Activated B cell treated with CpG ODN at 0.5 μM for 24 hours (primary cell): ENCODE measurements at regions not wholly inside any gene's neighbourhood (a gene's known extent, or its start where the extent isn't known, plus 50 kb on each side); places are given as distances from the start of the nearest gene placed in this dataset.

ENCODE experiments used
- ATAC-seq: fragments of 200-7000 bp; cut with Tn5 transposase; one replicate; pipeline ENCODE4 v1.10.0; 2021; ENCODE audit warnings: low read depth, mild to moderate bottlenecking, moderate library complexity
- CTCF ChIA-PET: fragments of 350-600 bp; sonication (Branson Sonifier 250); formaldehyde crosslinking; loops from one replicate; lab custom pipeline; 2021; ENCODE audit warnings: antibody characterized with exemption; lab: Charles Lee
- POLR2A ChIA-PET: fragments of 350-600 bp; sonication (Branson Sonifier 250); formaldehyde crosslinking; loops from one replicate; lab custom pipeline; 2021; ENCODE audit warnings: antibody characterized with exemption; lab: Charles Lee
- DNase-seq: peaks from one replicate; pipeline ENCODE4 v3.0.0; 2022
- H3K27ac Mint-ChIP-seq: one replicate; pipeline ENCODE4 v1.8.0; 2020; ENCODE audit warnings: mixed read lengths
- H3K27me3 Mint-ChIP-seq: one replicate; pipeline ENCODE4 v1.8.0; 2021; ENCODE audit warnings: mixed read lengths
- H3K36me3 Mint-ChIP-seq: one replicate; pipeline ENCODE4 v1.8.0; 2021; ENCODE audit warnings: low read depth, mixed read lengths
- H3K4me1 Mint-ChIP-seq: one replicate; pipeline ENCODE4 v1.8.0; 2021; ENCODE audit warnings: mixed read lengths
- H3K4me3 Mint-ChIP-seq: one replicate; pipeline ENCODE4 v1.8.0; 2020; ENCODE audit warnings: mild to moderate bottlenecking, mixed read lengths
- H3K9me3 Mint-ChIP-seq: one replicate; pipeline ENCODE4 v1.8.0; 2020; ENCODE audit warnings: mixed read lengths
- intact Hi-C: fragments of 100-400 bp; cut with micrococcal nuclease; formaldehyde crosslinking; loops from one replicate; pipeline ENCODE4 v1.15.1; 2024
- TF ChIP-seq, protein P1 (sequence below): fragments of 200-600 bp; IDR thresholded peaks from one replicate; pipeline ENCODE4 v1.8.0; 2022; ENCODE audit warnings: antibody characterized with exemption, mild to moderate bottlenecking

DNA sequence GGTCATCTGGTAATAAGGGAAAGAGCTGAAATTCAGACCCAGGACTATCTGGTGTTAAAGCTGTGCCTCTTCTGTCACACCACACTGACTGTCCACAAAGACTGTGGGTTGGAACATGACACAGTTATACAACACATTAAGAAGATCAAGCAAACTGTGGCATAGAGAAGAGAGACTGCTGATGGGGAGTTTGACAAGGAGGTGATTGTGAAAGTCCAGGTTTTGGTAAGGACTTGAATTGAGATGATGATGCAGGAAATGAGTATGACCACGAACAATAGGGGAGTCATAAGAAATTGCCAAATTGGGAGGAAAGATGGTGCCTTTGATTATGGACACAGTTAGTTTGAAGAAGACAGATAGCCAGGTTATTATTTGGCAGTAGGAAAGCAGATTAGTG is 163.4 kb downstream of the PDGFRA start:
- Mint-ChIP-seq H3K27ac (no peak overlapping the region), H3K36me3 (no peaks in the 10 kb centered on the region), H3K9me3 (peaks cover 5% of the 10 kb centered on the region), H3K27me3 (no peaks in the 10 kb centered on the region), H3K4me1 (no peaks in the 10 kb centered on the region), H3K4me3 (no peak overlapping the region)
- intact Hi-C loops: no loop called here
- TF ChIP-seq, protein P1, sequence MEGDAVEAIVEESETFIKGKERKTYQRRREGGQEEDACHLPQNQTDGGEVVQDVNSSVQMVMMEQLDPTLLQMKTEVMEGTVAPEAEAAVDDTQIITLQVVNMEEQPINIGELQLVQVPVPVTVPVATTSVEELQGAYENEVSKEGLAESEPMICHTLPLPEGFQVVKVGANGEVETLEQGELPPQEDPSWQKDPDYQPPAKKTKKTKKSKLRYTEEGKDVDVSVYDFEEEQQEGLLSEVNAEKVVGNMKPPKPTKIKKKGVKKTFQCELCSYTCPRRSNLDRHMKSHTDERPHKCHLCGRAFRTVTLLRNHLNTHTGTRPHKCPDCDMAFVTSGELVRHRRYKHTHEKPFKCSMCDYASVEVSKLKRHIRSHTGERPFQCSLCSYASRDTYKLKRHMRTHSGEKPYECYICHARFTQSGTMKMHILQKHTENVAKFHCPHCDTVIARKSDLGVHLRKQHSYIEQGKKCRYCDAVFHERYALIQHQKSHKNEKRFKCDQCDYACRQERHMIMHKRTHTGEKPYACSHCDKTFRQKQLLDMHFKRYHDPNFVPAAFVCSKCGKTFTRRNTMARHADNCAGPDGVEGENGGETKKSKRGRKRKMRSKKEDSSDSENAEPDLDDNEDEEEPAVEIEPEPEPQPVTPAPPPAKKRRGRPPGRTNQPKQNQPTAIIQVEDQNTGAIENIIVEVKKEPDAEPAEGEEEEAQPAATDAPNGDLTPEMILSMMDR: no peak
- DNase-seq (no peak), ATAC-seq (no peak)
- CTCF ChIA-PET: no interaction called here
- POLR2A ChIA-PET: no interaction called here

GRCh38 chr4:54393243-54393642 is 164.2 kb downstream of the PDGFRA start:
- CTCF ChIA-PET: no interaction called here
- Mint-ChIP-seq H3K27me3 (no peaks in the 10 kb centered on the region), H3K4me3 (no peak overlapping the region), H3K4me1 (no peaks in the 10 kb centered on the region), H3K36me3 (no peaks in the 10 kb centered on the region), H3K27ac (no peak overlapping the region), H3K9me3 (peaks cover 5% of the 10 kb centered on the region)
- TF ChIP-seq, protein P1: no peak
- POLR2A ChIA-PET: no interaction called here
- no peak for DNase-seq
- intact Hi-C loops: no loop called here
- no peak for ATAC-seq

- POLR2A ChIA-PET: no interaction called here
- no peaks in the 10 kb centered on the region for H3K36me3 Mint-ChIP-seq
- ATAC-seq: no peak
- H3K4me3 Mint-ChIP-seq: no peak overlapping the region
- no peak overlapping the region for H3K27ac Mint-ChIP-seq
- CTCF ChIA-PET: no interaction called here
- DNase-seq: no peak
- TF ChIP-seq, protein P1: no peak
- no peaks in the 10 kb centered on the region for H3K9me3 Mint-ChIP-seq
- intact Hi-C loops: no loop called here
- H3K4me1 Mint-ChIP-seq: no peaks in the 10 kb centered on the region
- peaks cover 1% of the 10 kb centered on the region for H3K27me3 Mint-ChIP-seq
These were observed 166.0 kb downstream of the PDGFRA start for GRCh38 chr4:54395013-54395527.

DNA sequence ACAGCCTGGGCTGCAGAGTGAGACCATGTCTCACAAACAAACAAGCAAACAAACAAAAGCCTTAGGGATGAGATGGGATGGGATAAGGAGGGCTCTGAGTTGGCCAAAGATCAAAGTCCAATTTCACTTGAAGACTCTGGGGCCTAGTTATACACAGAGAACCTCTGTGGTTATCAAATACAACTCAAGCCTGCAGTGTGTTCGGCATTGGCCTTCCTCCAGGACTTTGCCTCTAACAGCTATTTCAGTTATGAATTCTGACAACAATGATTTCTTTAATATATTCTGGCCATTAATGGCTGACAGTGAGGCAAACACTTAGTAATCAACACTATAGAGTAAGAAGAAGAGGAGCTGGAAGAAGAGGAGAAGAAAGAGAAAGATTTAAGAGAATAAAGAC is 171.1 kb downstream of the PDGFRA start:
- Mint-ChIP-seq H3K4me3 (no peak overlapping the region), H3K9me3 (no peaks in the 10 kb centered on the region), H3K36me3 (no peaks in the 10 kb centered on the region), H3K27me3 (peaks cover 2% of the 10 kb centered on the region), H3K27ac (no peak overlapping the region), H3K4me1 (no peaks in the 10 kb centered on the region)
- intact Hi-C loops: no loop called here
- POLR2A ChIA-PET: no interaction called here
- DNase-seq (no peak), ATAC-seq (no peak)
- TF ChIP-seq, protein P1: no peak
- CTCF ChIA-PET: no interaction called here

DNA sequence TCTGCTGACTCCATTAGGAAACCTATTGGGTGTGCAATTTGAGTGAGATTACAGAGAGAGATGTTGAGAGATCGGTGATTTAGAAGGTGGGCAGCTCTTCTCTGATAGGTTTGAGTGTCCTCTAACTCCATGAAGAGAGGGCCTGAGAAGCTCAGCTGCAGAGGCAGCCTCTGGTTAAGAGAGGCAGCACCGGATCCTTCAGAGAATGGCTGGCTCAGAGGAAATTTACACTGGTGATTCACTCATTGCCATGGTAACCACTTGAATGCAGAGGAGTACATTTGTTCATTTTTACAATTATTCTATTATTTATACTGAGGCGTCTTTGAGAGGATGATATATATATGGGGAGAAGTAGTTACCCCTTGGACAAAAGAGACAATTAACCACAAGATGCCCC is 171.7 kb downstream of the PDGFRA start:
- Mint-ChIP-seq H3K4me1 (no peaks in the 10 kb centered on the region), H3K36me3 (no peaks in the 10 kb centered on the region), H3K9me3 (no peaks in the 10 kb centered on the region), H3K27me3 (peaks cover 5% of the 10 kb centered on the region), H3K4me3 (no peak overlapping the region), H3K27ac (no peak overlapping the region)
- TF ChIP-seq, protein P1: no peak
- no peak for ATAC-seq
- ChIA-PET POLR2A (no interaction called here), CTCF (no interaction called here)
- DNase-seq: no peak
- intact Hi-C loops: no loop called here
